ENCODE measurements at regions not wholly inside any gene's neighbourhood (a gene's known extent, or its start where the extent isn't known, plus 50 kb on each side); places are given as distances from the start of the nearest gene placed in this dataset.
"Not testable (repeated sequence)": the region's sequence is repeated elsewhere in the genome, so short reads cannot be mapped to it uniquely, and the experiment has no call there.

DNA sequence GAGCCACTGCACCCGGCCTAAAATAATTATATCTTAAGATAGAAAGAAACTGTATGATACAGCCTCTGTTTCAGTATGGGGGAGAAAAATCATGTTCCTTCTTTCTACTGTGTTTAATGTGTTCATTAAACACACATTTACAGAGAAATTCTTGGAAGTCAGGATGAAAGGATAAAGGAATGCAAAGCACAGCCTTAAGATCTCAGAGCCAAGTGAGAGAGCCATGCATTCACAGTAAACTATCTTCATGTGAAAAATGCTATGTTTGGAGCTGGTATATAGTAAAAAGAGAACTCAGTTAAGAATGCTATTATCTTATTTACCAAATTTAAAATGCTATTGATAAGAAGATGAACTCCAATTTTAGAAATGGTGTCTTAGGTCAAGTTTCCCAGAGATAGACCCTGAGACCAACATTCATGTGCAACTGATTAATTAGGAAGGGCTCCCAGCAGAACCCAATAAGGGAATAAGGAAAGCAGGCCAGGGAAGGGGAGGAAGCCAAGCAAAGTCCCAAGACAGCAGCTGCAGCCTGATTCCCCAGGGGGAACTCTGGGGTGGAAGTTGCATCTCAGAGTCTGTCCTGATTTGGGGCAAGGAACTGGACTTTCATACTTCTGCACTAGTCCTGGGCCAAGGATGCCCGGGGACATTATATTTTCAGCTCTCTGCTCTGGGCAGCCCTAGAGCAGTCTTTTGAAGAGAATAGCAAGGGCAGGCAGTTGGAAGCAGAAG is 130.0 kb upstream of the ZNF648 start:
- no peak for DNase-seq

DNA sequence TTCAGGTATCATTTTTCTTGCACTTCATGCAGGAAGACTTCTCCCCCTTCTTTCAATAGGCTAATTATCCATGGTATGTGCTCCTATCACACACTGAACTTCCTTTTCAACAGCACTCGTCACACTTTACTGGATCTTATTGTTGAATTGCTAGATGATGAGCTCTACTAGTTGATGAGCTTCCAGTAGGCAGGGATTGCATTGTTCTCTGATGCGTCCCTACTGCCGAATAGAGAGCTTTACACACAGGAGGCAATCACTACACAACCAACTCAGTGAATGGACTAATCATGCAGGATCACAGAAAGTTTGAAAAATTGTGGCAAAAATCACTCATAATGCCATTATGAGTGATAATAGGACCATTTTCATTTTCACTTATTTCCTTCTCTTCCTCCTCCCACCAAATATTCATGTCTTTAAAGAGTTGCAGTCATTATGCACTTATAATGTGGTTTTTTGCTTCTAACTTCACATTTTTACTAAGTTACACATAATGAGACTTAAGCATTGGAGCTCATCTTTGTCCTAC is 128.1 kb upstream of the ZNF648 start:
- DNase-seq, result no peak

DNA sequence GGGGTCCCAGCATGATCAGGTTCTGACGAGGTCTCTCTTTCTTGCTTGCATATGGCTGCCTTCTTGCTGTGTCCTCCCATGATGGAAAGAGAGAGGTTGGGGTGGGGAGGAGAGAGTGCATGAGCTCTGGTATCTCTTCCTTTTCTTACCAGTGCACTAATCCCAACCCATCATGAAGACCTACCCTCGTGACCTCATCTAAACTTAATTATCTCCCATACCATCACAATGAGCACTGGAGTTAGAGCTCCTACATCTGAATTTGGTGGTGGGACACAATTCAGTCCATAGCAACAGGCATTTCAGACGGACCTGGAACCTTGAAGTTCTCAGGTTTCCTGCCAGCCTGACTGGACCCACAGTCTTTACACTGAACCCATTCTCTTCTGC is 125.2 kb upstream of the ZNF648 start:
- no peak for DNase-seq

DNA sequence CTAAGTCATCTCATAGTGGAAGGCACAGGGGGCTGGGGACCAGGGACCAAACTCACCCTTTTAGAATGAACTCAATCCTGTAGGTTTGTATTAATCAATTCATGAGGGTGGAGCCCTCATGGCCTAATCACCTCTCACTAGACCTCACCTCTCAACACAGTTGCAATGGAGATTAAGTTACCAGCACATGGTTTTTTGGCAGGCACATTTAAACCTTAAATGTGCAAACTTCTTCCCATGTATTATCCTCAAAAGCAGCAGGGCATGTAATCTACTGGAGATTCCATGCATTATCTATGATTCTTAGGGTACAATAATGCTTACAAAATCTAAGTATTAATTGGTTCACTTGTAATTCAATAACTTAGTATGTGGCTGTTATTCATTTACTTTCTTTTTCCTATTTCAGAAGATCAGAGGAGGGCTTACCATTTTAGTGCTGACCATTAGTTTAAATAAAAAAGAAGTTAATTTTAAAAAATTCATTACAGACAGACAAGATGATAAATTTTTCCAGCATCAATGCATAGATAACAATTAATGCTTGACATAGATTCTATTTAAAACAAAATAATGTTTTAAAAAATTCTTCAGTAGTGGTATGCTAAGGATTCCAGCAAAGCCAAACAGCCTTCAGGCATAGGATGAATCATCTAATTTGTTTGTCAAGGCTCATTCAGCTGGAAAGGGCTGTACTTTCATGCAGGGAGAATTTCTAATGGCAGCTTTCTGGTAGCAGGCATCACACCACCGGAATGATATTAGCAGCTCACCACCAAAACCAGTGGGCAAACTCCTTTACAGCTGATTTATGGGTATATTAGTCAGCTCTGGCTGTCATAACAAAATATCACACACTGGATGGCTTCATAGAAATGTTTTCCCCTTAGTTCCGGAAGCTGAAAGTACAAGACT is 124.6 kb upstream of the ZNF648 start:
- DNase-seq, result no peak

DNA sequence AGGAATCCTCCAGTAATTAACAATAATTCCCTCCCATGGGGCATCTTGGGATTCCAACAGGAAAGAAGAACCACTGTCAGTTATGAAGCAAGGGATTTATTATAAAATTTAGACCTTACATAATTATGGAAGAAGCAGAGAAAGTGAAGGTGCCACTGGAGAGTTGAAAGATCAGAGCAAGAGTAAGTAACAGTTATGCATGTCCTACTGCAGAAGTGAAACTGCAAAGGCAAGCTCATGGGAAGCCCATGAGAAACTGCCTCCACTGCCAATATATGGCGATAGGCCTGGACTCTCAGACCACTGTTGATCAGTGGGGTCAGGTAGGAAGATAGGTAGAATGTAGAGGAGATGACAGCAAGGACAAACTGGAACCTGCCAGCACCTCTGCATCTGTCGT is 123.6 kb upstream of the ZNF648 start:
- no peak for DNase-seq

DNA sequence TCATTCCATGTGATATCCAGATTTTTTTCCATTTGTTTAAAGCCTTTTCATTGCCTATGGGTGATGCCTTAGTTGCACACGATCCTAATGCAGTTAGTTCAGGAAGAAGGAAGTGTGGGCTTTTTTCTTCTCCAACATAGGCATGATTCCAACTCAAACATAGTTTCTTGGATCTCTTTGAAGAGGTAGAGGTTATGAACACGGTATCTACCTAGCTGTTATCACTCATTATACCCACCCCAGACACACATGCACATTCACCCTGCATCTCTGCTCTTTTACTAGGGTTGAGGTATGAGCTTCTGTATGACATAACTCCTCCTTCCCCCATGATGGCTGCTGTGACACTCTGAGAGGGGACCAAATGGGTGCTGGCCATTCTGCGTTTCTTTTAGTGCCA is 122.1 kb upstream of the ZNF648 start:
- no peak for DNase-seq

DNA sequence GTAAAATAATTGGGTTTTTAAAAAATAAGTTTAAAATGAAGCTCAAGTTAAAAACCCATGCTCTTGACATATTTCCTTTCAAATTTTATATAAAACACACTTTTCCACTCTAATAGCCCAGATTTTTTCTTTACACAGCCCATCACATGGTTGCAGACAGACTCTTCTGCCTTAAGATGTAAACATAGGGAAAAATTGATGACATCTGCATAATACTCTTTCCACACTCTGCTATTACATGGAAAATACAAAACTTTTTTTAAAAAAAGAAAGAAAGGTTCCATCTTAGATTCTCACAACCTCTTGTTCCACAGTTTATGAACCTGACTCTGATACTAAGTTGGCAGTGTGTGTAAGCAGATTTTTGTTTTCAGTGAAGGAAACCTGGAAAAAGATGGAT is 120.8 kb upstream of the ZNF648 start:
- DNase-seq, result no peak

DNA sequence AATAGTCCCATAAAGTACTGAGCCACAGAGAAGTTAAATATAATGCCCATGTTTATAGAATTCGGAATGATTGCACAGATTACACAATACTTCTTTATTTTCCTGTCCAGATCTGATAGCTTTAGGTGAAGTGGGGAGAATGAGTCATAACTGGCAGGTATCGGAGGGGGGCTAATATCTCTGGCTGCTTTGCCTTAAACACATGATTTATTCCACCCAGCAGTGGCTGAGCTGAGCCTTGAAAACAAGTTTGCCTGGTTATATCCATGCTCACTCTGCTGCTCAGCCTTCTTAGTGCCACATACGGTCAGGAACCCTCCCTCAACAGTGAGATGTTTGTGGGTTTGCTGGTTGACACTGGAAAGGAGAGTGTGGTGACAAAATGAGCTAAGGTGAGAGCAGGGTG is 119.7 kb upstream of the ZNF648 start:
- DNase-seq, result no peak

DNA sequence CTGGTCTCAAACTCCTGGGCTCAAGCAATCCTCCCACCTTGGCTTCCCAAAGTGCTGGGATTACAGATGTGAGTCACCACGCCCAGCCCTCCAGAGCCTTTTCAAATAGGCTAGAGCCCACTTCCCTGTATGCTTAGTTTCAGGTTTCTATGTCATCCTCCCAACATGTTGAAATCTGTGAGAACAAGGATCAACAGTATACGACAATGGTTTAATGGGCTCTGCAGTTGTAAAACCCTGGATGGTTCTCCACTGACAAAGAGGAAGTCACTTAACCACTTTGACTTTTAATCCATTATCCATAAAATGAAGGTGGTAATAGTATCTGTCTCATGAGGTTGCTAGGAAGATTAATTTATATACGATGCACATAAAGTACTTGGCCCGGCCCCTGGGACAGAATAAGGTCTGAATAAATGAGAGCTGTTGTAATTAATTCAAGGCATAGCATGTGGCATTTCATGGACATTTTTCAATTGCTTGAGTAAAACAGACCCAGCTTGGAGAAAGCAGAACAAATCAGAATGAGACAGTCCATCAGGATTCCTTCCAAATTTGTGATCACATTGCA is 113.9 kb upstream of the ZNF648 start:
- no peak for DNase-seq

DNA sequence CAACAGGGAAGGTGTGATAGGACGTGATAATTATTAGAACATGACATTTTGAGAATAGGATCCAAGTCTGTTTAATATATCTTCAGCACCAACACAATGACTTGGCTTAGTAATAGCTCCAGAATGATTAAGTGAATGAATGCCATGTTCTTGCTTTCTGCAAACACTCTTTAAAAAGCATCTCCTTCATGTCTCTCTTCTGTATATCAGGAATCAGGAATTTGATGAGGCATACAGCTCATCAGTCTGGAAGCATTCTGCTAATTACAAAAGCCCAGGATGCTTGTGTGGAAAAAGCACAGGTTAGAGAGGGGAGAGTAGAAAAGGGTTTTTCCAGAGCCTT is 113.0 kb upstream of the ZNF648 start:
- DNase-seq, result no peak

DNA sequence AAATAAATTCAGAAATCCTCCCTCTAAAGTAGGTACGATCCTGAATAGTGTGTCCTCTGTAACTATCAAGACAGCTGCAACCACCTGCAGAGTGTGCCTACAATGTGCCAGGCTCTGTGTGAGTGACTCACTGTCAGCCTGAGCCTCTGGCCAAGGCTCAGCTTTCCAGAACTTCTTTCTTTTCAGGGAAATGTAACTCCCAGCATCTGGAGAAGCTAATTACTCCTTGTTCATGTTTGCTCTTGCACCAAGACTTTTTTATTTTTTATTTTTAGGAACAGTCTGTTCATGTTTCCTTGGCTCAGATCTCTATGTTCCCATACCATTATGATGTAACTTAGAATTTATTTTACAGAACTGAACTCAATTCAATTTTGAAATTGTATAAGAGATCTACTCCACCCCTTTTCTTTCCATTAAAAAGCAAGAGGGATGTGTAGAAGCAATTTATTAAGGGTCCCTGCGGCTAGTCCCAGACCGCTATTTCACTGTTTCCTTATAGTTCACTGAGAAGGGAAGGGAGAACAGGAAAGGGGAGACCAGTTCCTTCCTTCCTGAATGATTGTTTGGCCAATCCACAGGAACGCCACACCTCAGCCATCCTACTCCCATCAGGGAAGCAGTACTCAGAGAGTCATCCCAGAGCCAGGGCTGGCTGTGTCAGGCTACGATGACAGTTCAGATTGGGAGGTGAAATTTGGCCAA is 112.4 kb upstream of the ZNF648 start:
- no peak for DNase-seq

DNA sequence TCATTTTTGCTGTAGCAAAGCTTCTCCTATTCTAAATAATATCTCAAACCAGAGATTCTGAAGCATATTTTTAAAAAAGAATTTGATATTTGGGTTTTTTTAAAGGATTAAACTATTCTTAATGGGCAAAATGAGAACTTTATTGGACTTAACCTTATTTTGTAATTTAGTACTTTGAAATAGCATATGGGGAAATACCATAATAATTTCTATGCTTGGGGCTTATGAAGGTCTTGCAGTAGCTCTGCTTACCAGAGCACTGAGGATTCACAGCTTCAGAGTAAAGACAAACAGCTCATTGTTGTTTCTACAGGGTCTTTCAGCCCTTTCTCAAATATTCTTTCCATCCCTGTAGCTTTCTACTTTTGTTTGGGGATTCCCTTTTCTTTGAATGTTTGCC is 111.2 kb upstream of the ZNF648 start:
- DNase-seq, result no peak

DNA sequence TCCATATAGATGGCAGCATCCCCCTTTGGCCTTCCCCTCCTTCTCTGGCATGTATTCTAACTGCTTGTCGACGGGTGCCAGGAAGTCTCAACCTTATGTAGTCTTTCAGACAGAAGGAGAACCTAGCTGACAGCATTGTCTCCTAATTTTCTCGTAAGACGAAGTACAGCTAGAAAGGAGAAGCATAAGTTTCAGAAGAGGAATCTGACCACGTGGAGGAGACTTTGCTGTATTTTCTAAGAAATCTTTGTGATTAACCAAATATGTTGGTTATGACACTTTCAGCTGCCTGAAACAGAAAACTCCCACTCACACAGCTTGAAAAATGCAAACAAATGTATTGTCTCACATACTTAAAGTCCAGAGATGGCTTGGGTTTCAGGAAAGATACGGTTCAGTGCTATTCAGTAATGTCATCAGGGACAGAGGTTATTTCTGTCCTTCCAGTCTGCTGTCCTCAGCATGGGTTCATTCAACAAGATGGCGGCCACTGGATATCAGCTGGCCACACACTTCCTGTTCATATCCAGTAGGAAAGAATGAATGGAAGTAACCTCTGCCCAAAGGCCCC is 109.5 kb upstream of the ZNF648 start:
- DNase-seq, result no peak

DNA sequence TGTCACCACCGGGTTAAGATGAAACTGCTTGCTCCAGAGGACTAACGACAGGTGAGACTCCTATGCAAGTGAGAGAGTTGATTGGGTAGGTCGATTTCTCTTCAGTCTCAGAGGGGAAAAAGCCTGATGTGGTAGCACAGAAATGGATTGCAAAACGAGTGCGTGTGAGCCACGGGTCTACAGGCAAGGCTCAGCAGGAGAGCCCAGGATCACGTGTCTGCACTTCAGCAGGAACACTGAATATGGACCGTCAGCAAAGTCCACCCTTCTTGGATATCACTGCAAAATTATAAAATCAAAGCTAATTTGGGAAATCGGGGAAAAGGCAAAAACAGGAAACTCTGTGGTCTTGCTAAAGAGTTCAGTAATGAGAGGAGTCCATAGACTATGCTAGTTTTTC is 107.7 kb upstream of the ZNF648 start:
- DNase-seq, result no peak

DNA sequence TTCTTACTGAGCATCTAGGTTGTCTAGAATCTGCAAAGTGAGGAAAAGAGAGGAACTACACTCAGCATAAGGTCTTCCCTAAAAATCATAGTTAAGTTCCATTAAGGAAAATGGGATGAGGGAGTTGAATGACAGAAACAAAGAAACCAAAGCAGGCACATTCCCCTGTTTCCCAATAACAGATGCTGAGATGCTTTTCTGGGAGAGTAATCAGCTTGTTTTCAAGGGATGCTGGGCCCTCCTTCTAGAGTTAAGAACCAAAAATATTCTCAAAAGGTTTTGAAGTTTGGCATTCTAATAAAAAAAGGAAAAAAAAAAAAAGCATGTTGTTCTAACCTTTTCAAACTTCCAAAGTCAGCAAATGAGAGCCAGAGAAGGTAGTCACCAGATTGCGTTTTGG is 105.2 kb upstream of the ZNF648 start:
- DNase-seq, result no peak

DNA sequence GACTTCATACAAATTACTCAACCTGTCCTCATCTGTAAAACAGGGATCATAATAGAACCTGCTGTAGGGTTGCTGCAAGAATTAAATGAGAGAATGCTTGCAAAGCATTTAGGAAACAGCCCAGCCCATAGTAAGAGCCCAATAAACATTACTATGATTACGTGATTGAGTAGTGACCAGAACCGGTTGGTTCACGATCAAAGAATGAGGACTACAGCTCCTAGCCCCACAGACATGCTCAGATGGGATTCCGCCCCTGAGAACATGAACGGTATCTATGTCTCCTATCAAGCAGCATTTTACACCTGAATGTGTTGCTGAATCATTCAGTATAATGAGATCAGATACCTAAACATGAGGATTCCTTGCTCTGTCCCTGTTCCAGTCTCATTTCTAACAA is 104.8 kb upstream of the ZNF648 start:
- no peak for DNase-seq

DNA sequence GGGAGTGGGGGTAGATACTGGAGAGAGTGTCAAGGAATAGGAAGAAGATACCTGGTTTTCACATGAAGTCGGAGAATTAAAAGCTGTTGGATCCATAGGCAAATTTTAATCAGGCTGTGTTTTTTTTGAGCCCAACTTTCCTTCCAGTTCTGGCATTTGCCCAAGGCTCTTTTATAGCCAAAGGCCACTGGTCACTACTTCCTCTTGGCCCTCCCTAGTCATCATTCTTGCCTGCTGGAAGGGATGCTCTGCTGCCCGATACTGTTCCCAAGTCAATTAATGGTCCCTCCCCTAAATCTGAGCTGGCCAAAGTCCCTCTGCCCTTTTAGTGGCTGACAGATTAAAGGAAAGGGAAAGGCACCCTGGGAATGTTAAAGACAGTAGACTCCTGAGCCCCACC is 102.8 kb upstream of the ZNF648 start:
- DNase-seq, result no peak

DNA sequence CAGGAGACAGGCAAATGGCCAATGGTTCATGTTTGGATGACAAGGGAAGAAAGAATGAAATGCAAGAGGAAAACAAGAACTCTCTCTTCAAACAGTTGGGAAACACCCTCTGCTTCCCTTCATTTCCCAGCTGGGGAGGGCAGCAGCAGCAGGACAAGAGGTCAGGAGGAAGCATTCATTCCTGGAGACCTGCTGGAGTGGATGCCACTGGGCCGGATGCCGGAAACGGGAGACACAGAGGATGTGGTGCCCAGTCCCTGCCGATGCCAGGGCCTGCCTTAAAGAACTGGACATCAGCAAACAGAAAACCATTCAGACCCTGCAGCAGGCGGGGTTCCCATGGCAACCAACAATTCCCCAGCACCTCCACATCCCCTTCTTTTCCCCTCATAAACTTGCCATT is 102.3 kb upstream of the ZNF648 start:
- DNase-seq, result no peak

DNA sequence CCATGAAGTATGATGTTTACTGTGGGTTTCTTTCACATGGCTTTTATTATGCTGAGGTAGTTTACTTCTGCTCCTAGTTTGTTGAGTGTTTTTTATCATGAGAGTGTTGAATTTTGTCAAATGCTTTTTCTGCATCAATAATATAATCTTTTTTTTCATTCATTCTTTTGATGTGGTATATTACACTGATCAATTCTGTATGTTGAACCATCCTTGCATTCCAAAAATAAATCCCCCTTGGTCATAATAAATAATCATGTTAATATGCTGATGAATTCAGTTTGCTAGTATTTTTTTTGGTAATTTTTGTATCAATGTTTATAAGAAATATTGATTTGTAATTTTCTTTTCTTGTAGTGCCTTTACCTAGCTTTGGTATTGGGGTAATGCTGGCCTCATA is 97.9 kb upstream of the ZNF648 start:
- DNase-seq, result no peak

DNA sequence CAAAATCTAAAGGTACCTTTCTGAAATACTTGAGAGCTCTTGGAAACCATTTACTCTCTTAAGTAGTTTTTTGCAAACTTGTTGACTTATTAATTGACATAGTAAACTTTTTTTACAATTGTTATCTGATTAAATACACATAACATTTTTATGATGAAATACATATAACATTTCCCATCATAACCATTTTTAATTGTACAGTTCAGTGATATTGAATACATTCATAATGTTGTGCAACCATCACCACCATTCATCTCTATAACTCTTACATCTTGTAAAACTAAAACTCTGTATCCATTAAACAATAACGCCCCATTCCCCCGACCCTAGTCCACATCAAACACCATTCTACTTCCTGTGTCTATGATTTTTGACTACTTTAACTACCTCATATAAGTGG is 95.7 kb upstream of the ZNF648 start:
- no peak for DNase-seq

DNA sequence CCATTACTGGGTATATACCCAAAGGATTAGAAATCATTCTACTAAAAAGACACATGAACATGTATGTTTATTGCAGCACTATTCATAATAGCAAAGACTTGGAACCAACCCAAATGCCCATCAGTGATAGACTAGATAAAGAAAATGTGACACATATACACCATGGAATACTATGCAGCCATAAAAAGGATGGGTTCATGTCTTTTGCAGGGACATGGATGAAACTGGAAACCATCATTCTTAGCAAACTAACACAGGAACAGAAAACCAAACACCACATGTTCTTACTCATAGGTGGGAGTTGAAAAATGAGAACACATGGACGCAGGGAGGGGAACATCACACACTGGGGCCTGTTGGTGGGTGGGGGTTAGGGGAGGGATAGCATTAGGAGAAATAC is 92.9 kb upstream of the ZNF648 start:
- not testable (repeated sequence) for DNase-seq

DNA sequence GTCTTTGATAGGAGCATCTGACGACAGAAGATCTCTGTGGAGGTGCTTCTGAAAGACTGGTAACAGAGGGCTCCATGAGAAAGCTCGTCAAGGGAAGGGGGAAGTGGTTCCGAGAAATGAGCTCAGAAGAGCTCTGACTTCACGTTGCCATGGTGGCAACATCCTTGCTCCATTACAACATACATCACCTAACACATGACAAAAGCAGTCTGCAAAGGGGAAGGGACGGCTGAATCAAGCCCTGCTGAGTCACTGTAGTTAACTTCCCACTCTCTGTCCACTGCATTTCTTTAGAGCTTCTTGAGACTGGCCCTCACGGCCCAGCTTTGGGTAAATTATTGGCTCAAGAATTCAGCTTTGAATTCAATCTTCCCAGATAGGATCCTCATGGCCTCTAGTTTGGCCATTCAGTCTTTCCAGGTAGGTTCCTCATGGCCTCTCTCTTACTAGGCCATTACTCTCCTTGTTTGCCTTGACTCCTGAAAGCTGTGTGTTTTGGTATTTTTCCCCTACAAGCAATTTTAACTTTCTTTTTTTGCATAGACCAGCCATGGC is 88.0 kb upstream of the ZNF648 start:
- DNase-seq, result no peak

DNA sequence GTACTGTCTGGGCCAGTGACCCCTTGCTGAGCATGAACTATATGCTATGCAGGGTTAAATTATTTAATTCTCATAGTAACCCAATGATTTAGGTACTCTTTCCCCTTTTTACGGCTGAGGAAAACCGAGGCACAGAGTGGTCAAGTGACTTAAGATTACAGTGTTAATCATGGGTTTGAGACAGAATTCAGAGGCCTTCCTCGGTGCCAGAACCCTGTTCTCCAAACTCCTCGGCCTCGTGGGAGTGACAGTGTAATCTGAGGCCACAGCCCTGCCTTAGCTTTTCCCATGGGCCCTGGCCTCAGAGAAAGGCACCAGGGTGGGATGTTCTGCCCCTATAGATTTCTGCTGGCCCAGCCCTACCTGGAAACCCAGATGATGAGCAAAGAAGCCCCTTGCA is 86.4 kb upstream of the ZNF648 start:
- no peak for DNase-seq

Data from GOT3 (cell line).